ENCODE measurements at regions not wholly inside any gene's neighbourhood (a gene's known extent, or its start where the extent isn't known, plus 50 kb on each side); places are given as distances from the start of the nearest gene placed in this dataset.

DNA sequence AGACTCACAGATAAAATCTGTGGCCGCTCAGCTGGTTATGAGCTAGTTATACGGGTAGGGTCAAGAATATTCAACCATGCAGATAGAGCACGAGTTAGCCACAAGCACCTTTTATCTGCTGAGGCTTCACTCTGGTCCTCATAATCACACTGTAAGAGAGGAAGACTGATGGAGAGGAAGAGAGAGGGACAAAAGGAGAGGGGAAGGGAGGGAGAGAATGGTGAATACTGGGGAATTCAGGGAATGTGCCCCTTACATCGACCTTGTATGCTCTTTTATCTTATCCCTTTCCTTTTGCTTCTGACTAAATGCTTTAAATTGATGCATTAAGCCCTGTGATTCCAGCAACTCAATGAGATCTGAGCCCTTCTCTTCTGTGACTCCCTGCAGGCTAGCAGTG is 333.1 kb downstream of the DSEL start:
- H4K20me1 ChIP-seq (ENCODE audit: insufficient read depth, low read length): no peaks in the 10 kb centered on the region
- H3K4me2 ChIP-seq (ENCODE audit: insufficient read depth, low read length): no peak overlapping the region
- no peaks in the 10 kb centered on the region for H3K36me3 ChIP-seq (ENCODE audit: insufficient read depth, low read length)
- H2AFZ ChIP-seq (ENCODE audit: low read length): no peak overlapping the region
- DNase-seq (ENCODE audit: insufficient read length, low spot score, missing footprints): no peak
- no peaks in the 10 kb centered on the region for H3K9me3 ChIP-seq (ENCODE audit: low read depth, low read length)
- H3K27me3 ChIP-seq (ENCODE audit: insufficient read depth, low read length): no peaks in the 10 kb centered on the region
- H3K4me1 ChIP-seq (ENCODE audit: insufficient read depth, low read length): no peaks in the 10 kb centered on the region
- TF ChIP-seq CTCF (IDR thresholded peaks at IDR 0.05; ENCODE audit: extremely low read depth, low read depth, low read length): no peak
- no peaks in the 10 kb centered on the region for H3K79me2 ChIP-seq (ENCODE audit: insufficient read depth, low read length)
- H3K27ac ChIP-seq (ENCODE audit: low read depth, low read length): no peak overlapping the region
- H3K4me3 ChIP-seq (ENCODE audit: insufficient read depth, low read length): no peak overlapping the region

- no peak overlapping the region for H3K4me3 ChIP-seq (ENCODE audit: insufficient read depth, low read length)
- no peak for TF ChIP-seq CTCF (IDR thresholded peaks at IDR 0.05; ENCODE audit: extremely low read depth, low read depth, low read length)
- DNase-seq (ENCODE audit: insufficient read length, low spot score, missing footprints): no peak
- no peak overlapping the region for H3K4me2 ChIP-seq (ENCODE audit: insufficient read depth, low read length)
- no peaks in the 10 kb centered on the region for H3K36me3 ChIP-seq (ENCODE audit: insufficient read depth, low read length)
- no peaks in the 10 kb centered on the region for H3K9me3 ChIP-seq (ENCODE audit: low read depth, low read length)
- H3K27me3 ChIP-seq (ENCODE audit: insufficient read depth, low read length): no peaks in the 10 kb centered on the region
- no peak overlapping the region for H3K27ac ChIP-seq (ENCODE audit: low read depth, low read length)
- no peak overlapping the region for H2AFZ ChIP-seq (ENCODE audit: low read length)
- no peaks in the 10 kb centered on the region for H3K4me1 ChIP-seq (ENCODE audit: insufficient read depth, low read length)
- H3K79me2 ChIP-seq (ENCODE audit: insufficient read depth, low read length): no peaks in the 10 kb centered on the region
- no peaks in the 10 kb centered on the region for H4K20me1 ChIP-seq (ENCODE audit: insufficient read depth, low read length)
These were observed 336.8 kb downstream of the DSEL start for GRCh38 chr18:67179726-67180125.

DNA sequence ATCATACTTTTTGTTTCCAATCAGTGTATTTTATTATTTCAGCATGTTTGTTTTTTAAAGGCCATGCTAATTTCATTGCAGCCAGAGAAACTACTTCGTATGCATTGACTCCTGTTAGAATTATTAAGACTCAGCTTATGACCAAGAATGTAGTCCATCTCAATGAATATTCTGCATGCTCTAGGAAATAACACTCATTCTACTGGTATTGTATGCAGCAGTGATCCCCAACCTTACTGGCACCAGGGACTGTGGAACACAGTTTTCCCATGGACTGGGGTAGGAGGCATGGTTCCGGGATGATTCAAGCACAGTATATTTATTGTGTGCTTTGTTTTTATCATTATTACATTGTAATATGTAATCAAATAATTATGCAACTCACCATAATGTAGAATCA is 356.9 kb downstream of the DSEL start:
- no peaks in the 10 kb centered on the region for H3K36me3 ChIP-seq (ENCODE audit: insufficient read depth, low read length)
- H3K4me1 ChIP-seq (ENCODE audit: insufficient read depth, low read length): no peaks in the 10 kb centered on the region
- H3K4me2 ChIP-seq (ENCODE audit: insufficient read depth, low read length): no peak overlapping the region
- H3K4me3 ChIP-seq (ENCODE audit: insufficient read depth, low read length): no peak overlapping the region
- no peak overlapping the region for H2AFZ ChIP-seq (ENCODE audit: low read length)
- H3K79me2 ChIP-seq (ENCODE audit: insufficient read depth, low read length): no peaks in the 10 kb centered on the region
- H3K27ac ChIP-seq (ENCODE audit: low read depth, low read length): no peak overlapping the region
- H3K9me3 ChIP-seq (ENCODE audit: low read depth, low read length): no peaks in the 10 kb centered on the region
- H3K27me3 ChIP-seq (ENCODE audit: insufficient read depth, low read length): no peaks in the 10 kb centered on the region
- no peak for TF ChIP-seq CTCF (IDR thresholded peaks at IDR 0.05; ENCODE audit: extremely low read depth, low read depth, low read length)
- DNase-seq (ENCODE audit: insufficient read length, low spot score, missing footprints): no peak
- no peaks in the 10 kb centered on the region for H4K20me1 ChIP-seq (ENCODE audit: insufficient read depth, low read length)

GRCh38 chr18:67154979-67155378 is 361.5 kb downstream of the DSEL start:
- Histone ChIP-seq H2AFZ (ENCODE audit: low read length) (no peak overlapping the region), H3K79me2 (ENCODE audit: insufficient read depth, low read length) (no peaks in the 10 kb centered on the region), H3K36me3 (ENCODE audit: insufficient read depth, low read length) (no peaks in the 10 kb centered on the region), H3K4me3 (ENCODE audit: insufficient read depth, low read length) (no peak overlapping the region), H3K27me3 (ENCODE audit: insufficient read depth, low read length) (no peaks in the 10 kb centered on the region), H3K9me3 (ENCODE audit: low read depth, low read length) (no peaks in the 10 kb centered on the region), H3K27ac (ENCODE audit: low read depth, low read length) (no peak overlapping the region), H4K20me1 (ENCODE audit: insufficient read depth, low read length) (no peaks in the 10 kb centered on the region), H3K4me1 (ENCODE audit: insufficient read depth, low read length) (no peaks in the 10 kb centered on the region), H3K4me2 (ENCODE audit: insufficient read depth, low read length) (no peak overlapping the region)
- TF ChIP-seq CTCF (IDR thresholded peaks at IDR 0.05; ENCODE audit: extremely low read depth, low read depth, low read length): no peak
- DNase-seq (ENCODE audit: insufficient read length, low spot score, missing footprints): no peak
